HG03175 (cell line): ENCODE measurements at regions not wholly inside any gene's neighbourhood (a gene's known extent, or its start where the extent isn't known, plus 50 kb on each side); places are given as distances from the start of the nearest gene placed in this dataset.
"Not testable (repeated sequence)": the region's sequence is repeated elsewhere in the genome, so short reads cannot be mapped to it uniquely, and the experiment has no call there.

Experiments used
- ATAC-seq: cut with Tn5 transposase; IDR thresholded peaks from one replicate; pipeline ENCODE4 v1.9.1; 2021; ENCODE audit warnings: mild to moderate bottlenecking, moderate library complexity; ENCODE audit not compliant: unreplicated experiment

- ATAC-seq = no peak
Observed at GRCh38 chr9:81371824-81372223, 317.5 kb downstream of the TLE1 start.

- no peak for ATAC-seq
Observed at GRCh38 chr9:81370650-81371049, 318.7 kb downstream of the TLE1 start.

GRCh38 chr9:81370096-81370495, 319.3 kb downstream of the TLE1 start:
- ATAC-seq = no peak

GRCh38 chr9:81369121-81369520, 320.2 kb downstream of the TLE1 start:
- ATAC-seq = no peak

GRCh38 chr9:81363916-81364480, 325.3 kb downstream of the TLE1 start:
- no peak for ATAC-seq

- no peak for ATAC-seq
Observed at GRCh38 chr9:81361296-81361695, 328.1 kb downstream of the TLE1 start.

GRCh38 chr9:81351166-81351565, 338.2 kb downstream of the TLE1 start:
- no peak for ATAC-seq

GRCh38 chr9:81344366-81344765, 345.0 kb downstream of the TLE1 start:
- ATAC-seq = no peak

- ATAC-seq = no peak
Observed at GRCh38 chr9:81335879-81336421, 353.4 kb downstream of the TLE1 start.

GRCh38 chr9:81321551-81321950, 367.8 kb downstream of the TLE1 start:
- no peak for ATAC-seq

- no peak for ATAC-seq
Observed at GRCh38 chr9:81320909-81321482, 368.4 kb downstream of the TLE1 start.

GRCh38 chr9:81318571-81318970, 370.8 kb downstream of the TLE1 start:
- ATAC-seq = no peak

GRCh38 chr9:81317939-81318338, 371.4 kb downstream of the TLE1 start:
- ATAC-seq = no peak

- no peak for ATAC-seq
Observed at GRCh38 chr9:81317223-81317622, 372.1 kb downstream of the TLE1 start.

GRCh38 chr9:81314490-81314889, 374.9 kb downstream of the TLE1 start:
- ATAC-seq = no peak

- no peak for ATAC-seq
Observed at GRCh38 chr9:81313877-81314276, 375.5 kb downstream of the TLE1 start.

GRCh38 chr9:81312346-81312745, 377.0 kb downstream of the TLE1 start:
- ATAC-seq = no peak

GRCh38 chr9:81308404-81308803, 380.9 kb downstream of the TLE1 start:
- no peak for ATAC-seq

GRCh38 chr9:81307791-81308190, 381.6 kb downstream of the TLE1 start:
- not testable (repeated sequence) for ATAC-seq

GRCh38 chr9:81305561-81306182, 383.7 kb downstream of the TLE1 start:
- no peak for ATAC-seq

GRCh38 chr9:81303658-81304057, 385.7 kb downstream of the TLE1 start:
- ATAC-seq = no peak

GRCh38 chr9:81293651-81294050, 395.7 kb downstream of the TLE1 start:
- no peak for ATAC-seq
